Posterior vena cava (tissue), 2 donors: ENCODE measurements at regions not wholly inside any gene's neighbourhood (a gene's known extent, or its start where the extent isn't known, plus 50 kb on each side); places are given as distances from the start of the nearest gene placed in this dataset.

Experiments
- DNase-seq: peaks from one replicate; pipeline ENCODE4 v3.0.0-alpha.2; 2020; ENCODE audit warnings: low spot score
- intact Hi-C, 2 donors: fragments of 100-400 bp; cut with DNase I; formaldehyde crosslinking; loops; one replicate each; pipeline versions ENCODE4 v1.14.1 to v1.14.2; 2022 to 2023
- donor health status: DM: yes; HTN: yes; CAD: no.
- donor health status: DM: yes; HTN: yes; CAD: no.

GRCh38 chr18:64264171-64264570, 115.3 kb upstream of the LINC00305 start:
- intact Hi-C loops, result loop anchor here in 1 of 2 donors (1.0 kb wide), 1 partner anchor 10 kb away; no protein-coding TSS in a partner anchor
- DNase-seq, result no peak

GRCh38 chr18:64260810-64261209, 111.9 kb upstream of the LINC00305 start:
- intact Hi-C loops, result no loop called here
- no peak for DNase-seq

GRCh38 chr18:64259871-64260270, 111.0 kb upstream of the LINC00305 start:
- intact Hi-C loops, result no loop called here

GRCh38 chr18:64258111-64258650, 109.3 kb upstream of the LINC00305 start:
- DNase-seq, result no peak
- intact Hi-C loops, result no loop called here

More at GRCh38 chr18:64259871-64260270, 111.0 kb upstream of the LINC00305 start:
- DNase-seq, result no peak

- intact Hi-C loops, result loop anchor here in 1 of 2 donors (1.0 kb wide), 1 partner anchor 10 kb away; no protein-coding TSS in a partner anchor
- DNase-seq, result no peak
Measured at GRCh38 chr18:64254399-64255093, 105.7 kb upstream of the LINC00305 start.

- no peak for DNase-seq
- intact Hi-C loops, result loop anchor here in 1 of 2 donors (1.0 kb wide), 1 partner anchor 10 kb away; no protein-coding TSS in a partner anchor
Measured at GRCh38 chr18:64253873-64254272, 105.0 kb upstream of the LINC00305 start.

GRCh38 chr18:64253222-64253621, 104.3 kb upstream of the LINC00305 start:
- DNase-seq, result no peak
- intact Hi-C loops, result no loop called here

- no peak for DNase-seq
- intact Hi-C loops, result no loop called here
Measured at GRCh38 chr18:64248836-64249235, 99.9 kb upstream of the LINC00305 start.

- intact Hi-C loops, result no loop called here
- DNase-seq, result no peak
Measured at GRCh38 chr18:64245126-64245861, 96.4 kb upstream of the LINC00305 start.

- DNase-seq, result no peak
- intact Hi-C loops, result no loop called here
Measured at GRCh38 chr18:64244571-64244970, 95.7 kb upstream of the LINC00305 start.

GRCh38 chr18:64240316-64240715, 91.4 kb upstream of the LINC00305 start:
- intact Hi-C loops, result no loop called here
- no peak for DNase-seq

- DNase-seq, result no peak
- intact Hi-C loops, result no loop called here
Measured at GRCh38 chr18:64238076-64238475, 89.2 kb upstream of the LINC00305 start.

- intact Hi-C loops, result no loop called here
- no peak for DNase-seq
Measured at GRCh38 chr18:64234321-64234720, 85.4 kb upstream of the LINC00305 start.

- no peak for DNase-seq
- intact Hi-C loops, result no loop called here
Measured at GRCh38 chr18:64233851-64234250, 85.0 kb upstream of the LINC00305 start.

GRCh38 chr18:64220941-64221340, 72.1 kb upstream of the LINC00305 start:
- DNase-seq, result no peak
- intact Hi-C loops, result no loop called here

GRCh38 chr18:64219517-64219916, 70.6 kb upstream of the LINC00305 start:
- no peak for DNase-seq

GRCh38 chr18:64210401-64210949, 61.6 kb upstream of the LINC00305 start:
- intact Hi-C loops, result no loop called here
- no peak for DNase-seq

More at GRCh38 chr18:64219517-64219916, 70.6 kb upstream of the LINC00305 start:
- intact Hi-C loops, result no loop called here

GRCh38 chr18:64208516-64208915, 59.6 kb upstream of the LINC00305 start:
- no peak for DNase-seq
- intact Hi-C loops, result no loop called here

GRCh38 chr18:64207820-64208219, 58.9 kb upstream of the LINC00305 start:
- intact Hi-C loops, result no loop called here
- no peak for DNase-seq

GRCh38 chr18:64203295-64203694, 54.4 kb upstream of the LINC00305 start:
- no peak for DNase-seq
- intact Hi-C loops, result no loop called here
